Endothelial cell of umbilical vein (primary cell): ENCODE measurements at regions not wholly inside any gene's neighbourhood (a gene's known extent, or its start where the extent isn't known, plus 50 kb on each side); places are given as distances from the start of the nearest gene placed in this dataset.

Experiments
- BruUV-seq: library from RNA; stranded (reverse); fragments of 400-500 nt; replicated peaks from 2 replicates; lab custom pipeline; 2021; lab: Mats Ljungman, UMichigan
- CTCF ChIA-PET: fragments of 300-600, 350-600 bp; sonication (Branson Sonifier 250); formaldehyde crosslinking; loops from one replicate; lab custom pipeline; 2021; ENCODE audit warnings: antibody characterized with exemption, inconsistent platforms; lab: Charles Lee
- POLR2A ChIA-PET: fragments of 300-600, 350-600 bp; sonication (Branson Sonifier 250); formaldehyde crosslinking; loops from one replicate; lab custom pipeline; 2021; ENCODE audit warnings: antibody characterized with exemption, inconsistent platforms; lab: Charles Lee
- DNase-seq: peaks from one replicate; pipeline ENCODE4 v3.0.0-alpha.2; 2011; ENCODE audit warnings: low read depth, low spot score
- FAIRE-seq: peaks from 2 replicates; lab custom pipeline; 2011; peaks lifted over from hg19 to GRCh38; lab: Jason Lieb, UNC
- H2AFZ ChIP-seq: 2 replicates; pipeline ENCODE4 v1.6.0; 2012; ENCODE audit warnings: low read depth, low read length, control low read depth, inconsistent platforms
- H3K27ac ChIP-seq: 2 replicates; pipeline ENCODE4 v1.5.1; 2011; ENCODE audit warnings: low read depth, mild to moderate bottlenecking, control low read depth, low read length, moderate library complexity; ENCODE audit not compliant: insufficient read depth
- H3K27me3 ChIP-seq, 2 experiments: 2 replicates each; pipeline versions ENCODE4 v1.6.0 to v1.6.1; 2011; ENCODE audit warnings: low read length in 2 of 2, mixed read lengths in 1 of 2; ENCODE audit not compliant: control insufficient read depth in 2 of 2, insufficient read depth in 2 of 2
- H3K36me3 ChIP-seq, 2 experiments: 2 replicates in 1 of 2; 3 replicates in 1 of 2; pipeline ENCODE4 v1.5.1; 2011; ENCODE audit warnings: low read length in 2 of 2, mild to moderate bottlenecking in 1 of 2, moderate library complexity in 1 of 2; ENCODE audit not compliant: control insufficient read depth in 2 of 2, insufficient read depth in 2 of 2; ENCODE audit errors: extremely low read depth in 1 of 2
- H3K4me1 ChIP-seq: 3 replicates; pipeline ENCODE4 v1.5.1; 2011; ENCODE audit warnings: mild to moderate bottlenecking, low read length; ENCODE audit not compliant: control insufficient read depth, insufficient read depth; ENCODE audit errors: extremely low read depth
- H3K4me2 ChIP-seq: 2 replicates; pipeline ENCODE4 v1.6.1; 2011; ENCODE audit warnings: low read length, control low read depth, mixed read lengths; ENCODE audit not compliant: insufficient read depth
- H3K4me3 ChIP-seq, 3 experiments: fragments of 200-600 bp in 1 of 3; sonication (generic), shearing (Covaris generic) in 1 of 3; replicated peaks in 1 of 3; 2 replicates each; pipeline ENCODE4 v1.5.1; 2011 to 2016; ENCODE audit warnings: control low read depth in 3 of 3, low read length in 3 of 3, mild to moderate bottlenecking in 2 of 3, inconsistent platforms in 1 of 3, low read depth in 1 of 3, moderate library complexity in 1 of 3; ENCODE audit not compliant: insufficient read depth in 1 of 3
- H3K79me2 ChIP-seq: 2 replicates; pipeline ENCODE4 v1.6.0; 2012; ENCODE audit warnings: low read length, inconsistent platforms; ENCODE audit not compliant: control insufficient read depth, insufficient read depth
- H3K9ac ChIP-seq: replicated peaks from 2 replicates; pipeline ENCODE3; 2011; ENCODE audit warnings: low read length, control low read depth; ENCODE audit not compliant: insufficient read depth; ENCODE audit errors: extremely low read depth
- H3K9me1 ChIP-seq: replicated peaks from 3 replicates; pipeline ENCODE4 v1.6.0; 2011; ENCODE audit warnings: mild to moderate bottlenecking, low read length; ENCODE audit not compliant: control insufficient read depth, insufficient read depth; ENCODE audit errors: extremely low read depth
- H3K9me3 ChIP-seq: replicated peaks from 2 replicates; pipeline ENCODE4 v1.5.1; 2012; ENCODE audit warnings: low read length, inconsistent platforms; ENCODE audit not compliant: control insufficient read depth, insufficient read depth
- H4K20me1 ChIP-seq: replicated peaks from 2 replicates; pipeline ENCODE3; 2011; ENCODE audit warnings: mild to moderate bottlenecking, low read length; ENCODE audit not compliant: control insufficient read depth, insufficient read depth; ENCODE audit errors: extremely low read depth
- CTCF ChIP-seq, 2 donors: IDR thresholded peaks; 1 replicate in 1 of 2; 2 replicates in 1 of 2; pipeline ENCODE4 v1.5.1; 2011; ENCODE audit warnings: low read length in 2 of 2, mild to moderate bottlenecking in 2 of 2, moderate library complexity in 2 of 2, control low read depth in 1 of 2, inconsistent platforms in 1 of 2, low read depth in 1 of 2; ENCODE audit not compliant: insufficient read depth in 1 of 2; ENCODE audit errors: extremely low read depth in 1 of 2
- EZH2 ChIP-seq: IDR thresholded peaks from 2 replicates; pipeline ENCODE4 v1.6.1; 2012; ENCODE audit warnings: borderline replicate concordance, low read depth, mild to moderate bottlenecking, moderate library complexity, low read length, inconsistent platforms; ENCODE audit not compliant: severe bottlenecking
- FOS ChIP-seq: IDR thresholded peaks from 2 replicates; pipeline ENCODE4 v1.6.1; 2011; ENCODE audit warnings: mild to moderate bottlenecking, low read length, moderate library complexity, borderline replicate concordance; ENCODE audit not compliant: insufficient read depth
- GATA2 ChIP-seq: IDR thresholded peaks from 2 replicates; pipeline ENCODE4 v1.7.0; 2011; ENCODE audit warnings: low read depth, mild to moderate bottlenecking, moderate library complexity, mixed read lengths, low read length; ENCODE audit not compliant: insufficient read length, insufficient read depth
- JUN ChIP-seq: IDR thresholded peaks from 2 replicates; pipeline ENCODE4 v1.6.1; 2011; ENCODE audit warnings: borderline replicate concordance, low read depth; ENCODE audit not compliant: insufficient read length, insufficient read depth
- MAX ChIP-seq: IDR thresholded peaks from 2 replicates; pipeline ENCODE4 v1.6.1; 2011; ENCODE audit not compliant: insufficient read depth, insufficient read length
- MYC ChIP-seq: IDR thresholded peaks from one replicate; pipeline ENCODE4 v1.6.1; 2011; ENCODE audit warnings: mild to moderate bottlenecking, low read depth, low read length
- POLR2A ChIP-seq: IDR thresholded peaks from 2 replicates; pipeline ENCODE4 v1.6.1; 2012; ENCODE audit warnings: low read depth, mild to moderate bottlenecking, control low read depth, low read length
- POLR2AphosphoS5 ChIP-seq: IDR thresholded peaks from 2 replicates; pipeline ENCODE4 v1.6.1; 2012; ENCODE audit warnings: low read depth, mild to moderate bottlenecking, control low read depth, low read length, moderate library complexity; ENCODE audit not compliant: insufficient read depth
- dilution Hi-C: fragments of 300-500 bp; cut with MboI; formaldehyde crosslinking; loops from one replicate; pipeline ENCODE4 v1.15.0; 2019; ENCODE audit warnings: low sequenced_read_pairs; ENCODE audit not compliant: extremely low pct_ligation_motif_present
- intact Hi-C: fragments of 100-400 bp; cut with micrococcal nuclease; formaldehyde crosslinking; loops from one replicate; pipeline ENCODE4 v1.10.0; 2022

- DNase-seq, result no peak
- Histone ChIP-seq H3K27me3 (no peaks in the 10 kb centered on the region), H2AFZ (no peak overlapping the region), H3K4me2 (no peak overlapping the region), H3K9me1 (no peaks in the 10 kb centered on the region), H3K79me2 (no peaks in the 10 kb centered on the region), H3K27ac (no peak overlapping the region), H4K20me1 (no peaks in the 10 kb centered on the region), H3K36me3 (no peaks in the 10 kb centered on the region), H3K4me3 (no peak overlapping the region), H3K9me3 (no peaks in the 10 kb centered on the region), H3K4me1 (peaks cover 7% of the 10 kb centered on the region), H3K9ac (no peak overlapping the region)
- POLR2A ChIA-PET, result no interaction called here
- dilution Hi-C loops, result no loop called here
- intact Hi-C loops, result no loop called here
- no TSS peak for BruUV-seq
- TF ChIP-seq EZH2, result no peak
- no peak for TF ChIP-seq POLR2A
- no peak for TF ChIP-seq FOS
- no peak for TF ChIP-seq MYC
- no peak for TF ChIP-seq MAX
- no peak for TF ChIP-seq JUN
- no peak for TF ChIP-seq POLR2AphosphoS5
- no peak for TF ChIP-seq GATA2
- no peak for TF ChIP-seq CTCF (IDR thresholded peaks at IDR 0.05; ENCODE audit: extremely low read depth in 1 of 2, insufficient read depth in 1 of 2, low read depth in 1 of 2, low read length in 2 of 2)
- no peak for FAIRE-seq
- CTCF ChIA-PET, result interaction anchor here (1.8 kb wide), 1 partner anchor 9 kb away, joined by 4 read pairs; no protein-coding TSS in a partner anchor
Measured at GRCh38 chr4:124487651-124488050, 224.9 kb downstream of the ANKRD50 start.
